ENCODE measurements at regions not wholly inside any gene's neighbourhood (a gene's known extent, or its start where the extent isn't known, plus 50 kb on each side); places are given as distances from the start of the nearest gene placed in this dataset.
A peak's percentile ranks its signal among the peaks of the same experiment; 100 is the strongest.

DNA sequence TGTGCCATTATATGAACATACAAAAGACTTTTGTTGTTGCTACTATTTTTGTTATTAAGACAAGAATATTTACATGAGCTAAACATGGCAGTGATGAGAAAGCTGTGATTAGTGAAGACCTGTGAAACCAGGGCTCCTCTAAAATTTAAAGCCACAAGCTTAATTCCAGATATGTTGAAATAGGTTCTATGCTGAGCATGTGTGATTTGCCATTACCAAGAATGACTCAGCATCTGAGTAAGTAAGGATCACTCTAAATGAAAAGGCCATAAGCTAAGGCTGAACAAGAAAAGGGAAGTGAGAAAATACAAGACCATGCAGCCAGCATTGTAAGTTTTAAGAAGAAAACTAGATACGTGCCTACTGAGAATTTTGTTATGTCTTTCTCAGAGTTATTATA lies 75.9 kb upstream of the CAMK2D start:
- no peak for TF ChIP-seq CTCF (conservative IDR thresholded peaks at IDR 0.05; ENCODE audit: low read depth, low read length)
- no peak overlapping the region for H3K4me3 ChIP-seq (ENCODE audit: low read depth, low read length)
- peak; percentile 64 for DNase-seq (ENCODE audit: low read depth)

DNA sequence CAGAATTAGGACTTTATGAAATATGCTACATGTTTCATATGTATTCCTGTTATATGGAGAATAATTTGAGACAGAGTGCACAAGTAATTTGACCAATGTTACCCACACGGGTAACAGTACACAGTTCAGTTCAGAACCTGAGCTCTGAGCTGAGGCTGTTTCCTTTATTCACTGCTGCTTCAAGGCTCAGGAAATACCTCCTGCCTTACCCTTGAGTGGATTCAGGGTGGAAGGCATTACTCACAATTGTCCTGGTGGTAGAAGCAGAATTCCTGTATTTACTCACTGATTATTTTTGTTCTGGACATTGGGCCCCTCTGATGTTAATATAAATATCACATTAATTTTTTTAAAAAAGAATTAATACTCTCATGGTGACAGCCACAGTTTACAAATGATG lies 73.5 kb upstream of the CAMK2D start:
- no peak for DNase-seq (ENCODE audit: low read depth)
- H3K4me3 ChIP-seq (ENCODE audit: low read depth, low read length), result no peak overlapping the region
- peak; percentile 5 for TF ChIP-seq CTCF (conservative IDR thresholded peaks at IDR 0.05; ENCODE audit: low read depth, low read length)

DNA sequence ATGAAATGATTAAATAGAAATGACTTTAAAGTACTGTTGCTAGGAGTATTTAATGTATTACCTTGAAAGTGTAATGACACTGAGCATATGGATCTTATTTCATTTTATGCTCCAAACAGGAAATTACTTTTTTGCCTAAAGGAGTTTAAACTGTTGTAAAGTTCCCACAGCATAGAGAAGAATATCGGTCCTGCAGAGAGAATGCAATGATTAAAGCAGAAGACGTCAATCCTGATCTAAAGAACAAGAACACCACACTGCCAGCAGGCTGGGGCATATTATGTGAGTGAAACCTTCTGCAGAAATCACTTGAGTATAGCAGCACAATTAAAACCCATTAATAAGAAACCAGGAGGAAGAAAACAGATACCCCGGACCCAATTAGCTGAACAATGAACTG lies 72.8 kb upstream of the CAMK2D start:
- no peak for DNase-seq (ENCODE audit: low read depth)
- no peak for TF ChIP-seq CTCF (conservative IDR thresholded peaks at IDR 0.05; ENCODE audit: low read depth, low read length)

GRCh38 chr4:113832803-113833202 lies 71.3 kb upstream of the CAMK2D start:
- no peak overlapping the region for H3K4me3 ChIP-seq (ENCODE audit: low read depth, low read length)
- TF ChIP-seq CTCF (conservative IDR thresholded peaks at IDR 0.05; ENCODE audit: low read depth, low read length), result no peak
- no peak for DNase-seq (ENCODE audit: low read depth)

More for the DNA sequence above, 72.8 kb upstream of the CAMK2D start:
- no peak overlapping the region for H3K4me3 ChIP-seq (ENCODE audit: low read depth, low read length)

DNA sequence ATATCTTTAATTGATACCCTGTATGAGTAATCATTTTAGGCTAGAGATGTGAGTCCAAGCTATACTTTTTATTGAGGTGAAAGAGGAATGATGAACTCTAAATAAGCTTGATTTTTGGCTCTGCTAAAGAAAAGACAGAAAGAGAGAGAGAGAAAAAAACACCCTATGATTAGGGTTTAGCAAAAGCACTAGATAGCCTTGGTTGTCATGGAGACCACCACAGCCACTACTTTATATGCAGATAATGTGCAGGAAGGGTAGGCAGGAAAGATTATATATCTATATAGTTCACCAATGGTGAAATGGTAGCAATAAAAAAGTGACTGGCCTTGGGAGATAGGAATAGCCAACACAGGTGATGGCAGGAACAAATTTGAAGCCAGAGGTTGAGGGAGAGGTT lies 69.9 kb upstream of the CAMK2D start:
- TF ChIP-seq CTCF (conservative IDR thresholded peaks at IDR 0.05; ENCODE audit: low read depth, low read length), result no peak
- no peak for DNase-seq (ENCODE audit: low read depth)
- no peak overlapping the region for H3K4me3 ChIP-seq (ENCODE audit: low read depth, low read length)

DNA sequence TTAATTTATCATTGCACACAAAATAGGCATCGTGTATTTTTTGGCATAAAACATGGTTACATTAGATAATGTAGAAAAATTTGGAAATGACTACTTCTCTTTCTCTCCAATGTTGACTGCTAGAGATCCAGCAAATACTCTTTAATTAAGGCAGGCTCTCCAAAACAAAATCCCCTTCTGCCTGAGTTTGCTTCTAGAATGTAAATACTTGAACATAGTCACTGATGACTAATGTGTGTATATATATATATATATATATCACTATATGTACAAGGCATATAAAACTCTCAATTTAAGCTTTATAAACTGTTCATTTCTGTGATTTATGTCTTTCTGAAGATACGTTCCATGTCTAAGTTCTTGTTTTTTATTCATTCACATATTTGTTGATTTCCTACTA lies 67.2 kb upstream of the CAMK2D start:
- DNase-seq (ENCODE audit: low read depth), result no peak
- no peak for TF ChIP-seq CTCF (conservative IDR thresholded peaks at IDR 0.05; ENCODE audit: low read depth, low read length)
- H3K4me3 ChIP-seq (ENCODE audit: low read depth, low read length), result no peak overlapping the region

- no peak for DNase-seq (ENCODE audit: low read depth)
- TF ChIP-seq CTCF (conservative IDR thresholded peaks at IDR 0.05; ENCODE audit: low read depth, low read length), result no peak
- no peak overlapping the region for H3K4me3 ChIP-seq (ENCODE audit: low read depth, low read length)
Measured at GRCh38 chr4:113827285-113827684, 65.7 kb upstream of the CAMK2D start.
